Activated naive CD4-positive, alpha-beta T cell treated with anti-CD3 and anti-CD28 coated beads, Interleukin-2, amount 50 U/mL, for 16 hours (primary cell): ENCODE measurements at regions not wholly inside any gene's neighbourhood (a gene's known extent, or its start where the extent isn't known, plus 50 kb on each side); places are given as distances from the start of the nearest gene placed in this dataset.

Experiments
- DNase-seq: peaks from one replicate; pipeline ENCODE4 v3.0.0-alpha.2; 2020

- DNase-seq = no peak
Observed at GRCh38 chr2:129299756-129300155, 679.7 kb upstream of the RAB6C start.

- no peak for DNase-seq
Observed at GRCh38 chr2:129300456-129300855, 679.0 kb upstream of the RAB6C start.

- no peak for DNase-seq
Observed at GRCh38 chr2:129301431-129301913, 678.0 kb upstream of the RAB6C start.

GRCh38 chr2:129302106-129302505 lies 677.4 kb upstream of the RAB6C start:
- DNase-seq = no peak

DNA sequence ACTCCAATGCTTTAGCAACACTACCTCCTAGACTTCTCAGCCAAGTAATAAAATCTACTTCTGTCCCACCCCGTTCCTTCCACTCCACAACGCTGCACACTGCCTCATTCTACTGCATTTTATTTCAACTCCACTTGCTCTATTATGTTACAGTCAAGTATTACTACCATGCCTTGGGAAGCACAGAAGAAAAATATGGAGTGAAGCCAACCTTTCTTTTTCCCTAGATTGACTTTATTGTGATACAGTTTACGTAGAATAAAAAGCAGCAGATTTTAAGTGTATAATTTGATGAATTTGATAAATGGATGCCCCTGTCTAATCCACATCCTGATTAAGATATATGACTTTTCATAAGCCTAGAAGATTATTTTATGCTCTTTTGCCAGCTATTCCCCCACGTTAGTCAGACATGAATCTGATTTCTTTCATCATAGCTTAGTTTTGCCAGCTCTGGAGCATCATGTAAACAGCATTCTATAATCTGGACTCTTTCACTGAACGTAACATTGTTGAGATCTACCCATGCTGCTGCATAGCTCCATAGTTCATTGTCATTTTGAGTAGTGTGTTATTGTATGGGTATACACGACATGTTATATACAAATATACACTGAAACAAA lies 676.8 kb upstream of the RAB6C start:
- no peak for DNase-seq

DNA sequence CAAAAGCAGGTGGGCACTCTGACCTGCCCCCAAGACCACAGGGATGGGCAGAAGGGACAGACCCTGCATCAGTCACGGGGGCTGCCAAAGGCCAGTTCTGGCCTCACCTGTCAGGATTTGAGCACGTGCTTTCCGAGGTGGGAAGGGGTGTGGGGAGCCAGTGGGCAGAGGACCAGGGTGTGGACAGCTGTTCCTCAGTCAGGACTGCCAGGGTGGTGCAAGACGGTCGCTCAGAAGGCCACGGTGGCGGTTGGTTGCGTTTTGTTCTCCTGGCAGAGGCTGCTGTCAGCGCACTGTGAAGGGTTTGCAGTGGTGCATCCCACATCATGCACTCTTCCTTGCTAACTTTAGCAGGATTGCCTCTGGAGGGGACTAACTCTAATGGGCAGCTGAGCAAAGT lies 665.3 kb upstream of the RAB6C start:
- DNase-seq = no peak

DNA sequence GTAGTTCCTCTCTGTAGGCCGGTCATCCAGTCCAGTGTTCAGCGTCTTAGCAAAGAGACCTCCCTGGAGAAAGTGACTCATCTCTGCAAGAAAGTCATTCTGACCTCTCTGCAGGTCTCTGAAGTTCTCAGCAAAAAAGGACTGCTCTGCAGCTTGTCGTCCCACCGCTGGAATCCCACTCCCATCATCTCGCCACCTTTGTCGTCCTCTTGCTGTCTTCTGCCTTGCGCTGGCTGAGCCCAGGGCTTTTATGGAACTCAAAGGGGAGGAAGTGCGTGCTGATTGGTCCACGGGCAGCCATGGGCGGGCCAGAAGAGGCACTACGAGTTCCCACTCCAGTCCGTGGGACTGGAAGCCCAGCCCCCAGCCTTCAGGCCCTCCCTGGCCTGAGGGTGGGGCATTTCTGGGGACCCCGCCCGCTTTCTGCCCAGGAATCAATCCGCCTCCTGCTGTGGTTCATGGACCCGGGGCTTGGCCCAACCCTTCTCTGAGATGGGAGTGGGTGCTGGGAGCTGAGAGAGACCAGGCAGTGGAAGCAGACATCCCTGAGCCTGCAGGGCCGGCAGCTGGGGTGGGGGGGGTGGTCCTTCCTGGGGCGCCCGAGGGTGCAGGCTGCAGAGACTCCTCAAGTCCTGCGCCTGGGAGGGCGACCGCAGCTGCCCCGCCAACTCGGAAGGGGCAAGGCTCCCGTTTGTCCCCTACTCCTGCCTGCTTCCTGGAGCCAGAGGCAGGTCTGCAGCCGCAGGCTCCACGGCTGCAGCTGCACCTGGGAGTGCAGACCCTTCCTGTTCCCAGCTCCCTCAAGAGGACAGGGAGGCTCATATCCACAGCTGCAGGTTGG lies 660.7 kb upstream of the RAB6C start:
- no peak for DNase-seq

- no peak for DNase-seq
Observed at GRCh38 chr2:129319422-129319717, 660.1 kb upstream of the RAB6C start.

- DNase-seq = no peak
Observed at GRCh38 chr2:129320288-129320687, 659.2 kb upstream of the RAB6C start.

DNA sequence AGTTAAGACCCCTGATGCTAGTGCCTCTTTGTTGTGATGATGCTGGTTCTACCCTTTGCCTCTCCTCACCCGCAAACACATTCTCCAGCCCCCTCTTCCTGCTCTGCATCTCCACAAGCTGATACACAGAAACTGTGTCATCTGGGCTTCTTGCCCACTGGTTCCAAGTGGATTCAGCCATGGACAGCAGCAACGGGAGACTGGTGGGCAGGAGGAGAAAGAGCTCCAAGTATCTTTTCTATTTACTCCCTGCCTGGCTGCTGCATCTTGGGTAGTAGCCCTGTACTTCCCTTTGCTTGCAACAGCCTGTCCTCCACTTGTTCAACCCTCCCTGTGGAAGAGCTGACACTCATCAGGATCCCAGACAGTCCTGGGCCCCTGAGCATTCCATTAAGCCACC lies 655.1 kb upstream of the RAB6C start:
- DNase-seq = no peak

DNA sequence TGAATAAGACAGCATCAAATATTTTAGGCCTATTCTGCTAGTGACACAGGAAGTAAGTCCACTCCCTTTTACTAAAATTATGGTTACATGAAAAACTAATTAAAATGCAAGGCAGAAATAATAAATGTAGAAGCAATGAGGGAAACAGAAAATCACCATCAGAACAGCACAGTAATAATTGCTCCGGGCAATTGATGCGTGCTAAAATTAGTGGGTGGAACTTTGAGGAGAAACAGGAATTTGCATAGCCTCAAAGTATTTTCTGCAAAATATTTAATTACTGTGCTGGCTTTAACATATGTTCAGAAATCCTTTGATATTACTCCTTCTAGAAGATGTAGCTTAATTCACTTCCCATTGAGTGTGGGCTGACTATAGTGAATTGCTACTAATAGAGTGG lies 654.3 kb upstream of the RAB6C start:
- no peak for DNase-seq

DNA sequence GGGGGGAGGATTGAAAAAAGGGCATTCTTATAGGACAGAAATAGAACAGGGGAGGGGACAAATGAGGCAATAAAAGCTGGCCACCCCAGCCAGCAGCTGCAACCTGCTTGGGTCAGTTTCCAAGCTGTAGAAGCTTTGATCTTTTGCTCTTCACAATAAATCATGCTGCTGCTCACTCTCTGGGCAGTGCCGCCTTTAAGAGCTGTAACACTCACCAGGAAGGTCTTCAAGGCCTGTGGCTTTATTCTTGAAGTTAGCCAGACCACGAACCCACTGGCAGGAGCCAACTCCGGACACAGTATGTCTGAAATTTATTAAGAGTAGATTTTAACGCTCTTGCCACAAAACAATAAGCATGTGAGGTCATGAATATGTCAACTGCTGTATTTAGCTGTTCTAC lies 649.9 kb upstream of the RAB6C start:
- no peak for DNase-seq

- no peak for DNase-seq
Observed at GRCh38 chr2:129330504-129330903, 649.0 kb upstream of the RAB6C start.

DNA sequence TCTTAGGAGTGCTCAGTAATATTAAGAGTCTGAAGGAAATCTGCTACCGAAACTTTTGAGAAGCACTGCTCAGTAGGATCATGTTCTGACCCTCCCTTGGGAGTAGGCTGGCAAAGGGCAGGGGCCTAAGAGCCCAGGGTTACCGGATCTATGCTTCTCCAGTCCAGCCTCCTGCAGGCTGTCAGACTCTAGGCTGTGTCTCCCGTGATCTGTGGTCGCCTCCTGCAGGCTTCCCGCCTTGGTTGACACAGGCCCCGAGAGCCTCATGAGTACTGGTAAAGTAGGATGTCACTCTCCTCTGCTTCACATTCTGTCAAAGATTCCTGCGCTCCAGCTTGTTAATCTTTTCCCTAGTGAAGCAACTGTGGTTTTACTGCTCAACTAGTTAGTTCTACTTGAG lies 647.8 kb upstream of the RAB6C start:
- no peak for DNase-seq

DNA sequence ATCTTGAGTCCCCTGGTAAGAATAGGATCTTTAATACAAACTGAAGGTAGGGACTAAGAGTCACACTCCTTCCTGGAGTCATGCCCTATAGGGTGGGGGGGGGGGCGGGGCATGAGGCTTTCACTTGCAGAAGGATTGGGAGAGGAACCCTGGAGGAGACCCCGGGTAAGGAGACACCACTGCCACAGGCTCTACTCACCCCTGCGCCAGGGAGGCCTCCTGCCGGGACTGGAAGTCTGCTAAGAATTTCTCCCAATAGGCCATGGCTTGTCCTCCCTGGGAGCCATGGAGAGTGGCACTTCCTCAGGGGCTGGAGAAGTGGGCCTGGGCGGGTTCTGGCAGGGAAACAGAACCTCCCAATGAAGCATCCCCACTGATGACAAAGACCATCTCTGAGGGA lies 645.3 kb upstream of the RAB6C start:
- DNase-seq = no peak

DNA sequence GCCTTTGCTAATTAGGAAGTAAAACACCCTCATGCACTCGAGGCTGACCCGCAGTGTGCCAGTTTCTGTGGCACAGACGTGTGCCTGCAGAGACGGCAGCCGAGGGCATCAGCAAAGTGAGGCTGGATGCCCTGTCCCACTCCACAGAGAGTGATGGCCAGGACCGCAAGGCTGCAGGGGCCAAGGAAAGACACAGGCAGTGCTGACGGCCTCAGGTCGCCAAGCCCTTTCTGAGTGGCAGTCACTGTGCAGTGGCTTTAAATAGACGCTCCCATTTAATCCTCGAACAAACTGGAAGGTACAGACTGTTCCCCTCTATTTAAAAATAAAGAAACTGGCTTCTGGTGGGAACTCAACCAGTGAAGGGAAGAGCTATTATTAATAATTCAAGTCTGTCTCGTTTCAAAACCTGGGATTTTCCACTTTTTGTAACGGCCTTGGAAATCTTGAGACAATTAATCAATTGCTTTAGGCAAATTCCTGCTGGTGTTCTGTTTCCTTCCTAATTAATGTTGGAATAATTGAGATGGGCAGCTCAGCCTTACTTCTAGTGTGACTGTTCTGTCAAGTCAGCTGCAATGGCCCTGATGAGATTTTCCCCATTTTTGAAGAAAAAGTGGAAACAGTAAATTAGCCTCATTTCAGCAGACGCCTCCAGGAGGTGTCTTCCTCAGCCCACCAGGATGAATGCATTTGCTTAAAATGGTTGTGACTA lies 644.6 kb upstream of the RAB6C start:
- DNase-seq = no peak

DNA sequence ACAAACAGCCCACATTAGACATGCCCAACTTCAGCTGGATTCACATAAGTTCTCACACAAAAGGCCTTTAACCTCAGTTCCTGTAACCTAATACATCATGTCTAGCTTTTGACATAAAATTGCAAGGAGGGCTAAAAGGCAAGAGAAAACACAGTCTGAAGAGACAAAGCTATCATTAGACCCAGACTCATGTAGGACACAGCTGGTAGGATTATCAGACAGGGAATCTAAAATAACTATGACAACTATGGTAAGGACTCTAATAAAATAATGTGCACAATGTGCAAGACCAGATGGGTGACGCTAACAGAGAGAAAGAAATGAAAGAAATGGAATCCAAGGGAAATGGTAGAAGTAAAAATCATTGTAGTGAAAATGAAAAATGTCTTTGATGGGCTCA lies 643.2 kb upstream of the RAB6C start:
- no peak for DNase-seq

DNA sequence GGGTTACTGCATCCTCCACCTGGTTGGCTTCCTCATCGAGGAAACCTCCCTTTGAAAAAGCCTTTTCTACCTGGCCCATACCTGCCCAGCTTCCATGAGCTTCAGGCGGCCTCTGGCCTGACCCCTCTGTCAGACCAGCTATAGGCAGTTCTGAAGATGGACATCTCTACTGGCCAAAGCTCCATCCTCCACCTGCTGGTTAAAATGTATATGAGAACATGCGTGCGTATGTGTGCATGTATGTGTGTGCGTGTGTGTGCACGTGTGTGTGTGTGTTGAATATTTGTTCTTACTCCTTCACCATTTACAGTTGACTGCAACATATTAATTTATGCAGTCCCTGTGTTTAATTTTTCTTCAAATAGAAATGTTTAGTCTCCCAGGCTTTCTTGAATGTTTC lies 642.4 kb upstream of the RAB6C start:
- no peak for DNase-seq

DNA sequence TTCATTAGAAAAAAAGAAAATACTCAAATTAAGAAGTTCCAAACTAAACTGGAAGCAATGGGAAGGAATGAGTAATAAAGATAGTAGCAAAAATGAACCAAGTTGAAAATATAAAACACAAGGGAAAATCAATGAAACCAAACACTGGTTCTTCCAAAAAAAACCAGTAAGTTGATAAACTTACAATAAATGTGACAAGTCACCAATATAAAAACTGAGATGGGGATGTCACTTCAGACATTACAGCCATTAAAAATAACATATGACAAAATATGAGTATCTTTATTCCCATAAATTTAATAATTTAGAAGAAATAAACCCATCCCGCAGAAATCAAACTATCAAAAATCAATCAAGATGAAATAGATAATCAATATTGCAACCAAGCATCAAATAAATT lies 633.9 kb upstream of the RAB6C start:
- DNase-seq = no peak

DNA sequence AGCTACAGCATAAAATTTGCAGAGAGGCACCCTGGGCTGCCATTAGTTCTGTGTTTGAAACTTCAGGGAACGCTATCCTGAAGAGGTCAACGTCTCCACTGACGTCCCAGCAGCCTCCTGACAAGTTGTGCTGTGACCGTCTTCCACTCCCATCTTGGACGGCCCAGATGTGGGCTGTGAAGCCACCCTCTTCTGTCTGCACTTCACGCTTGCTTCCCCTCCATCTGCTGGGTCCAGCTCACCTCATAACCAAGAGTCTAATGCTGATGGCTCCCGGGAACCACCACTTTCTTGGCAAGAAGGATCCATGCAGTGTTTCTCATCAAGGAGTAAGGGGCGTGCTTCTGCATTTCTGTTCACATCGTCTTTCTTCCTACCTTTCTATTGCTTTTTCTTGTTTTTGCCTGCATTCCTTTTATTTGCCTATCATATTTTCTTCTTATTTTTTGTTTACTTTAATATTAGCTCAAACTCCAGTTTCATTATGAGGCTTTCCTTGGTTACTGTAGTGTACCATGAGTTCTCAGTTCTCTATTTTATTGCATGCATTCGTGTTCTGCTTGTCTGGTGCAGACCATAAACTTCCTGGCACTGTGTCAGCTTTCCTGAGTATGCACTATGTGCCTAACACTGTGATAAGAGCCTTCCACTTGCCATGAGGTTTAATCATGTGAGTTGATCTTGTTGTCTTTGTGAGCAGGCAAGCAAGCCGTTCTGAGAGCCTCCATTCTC lies 631.8 kb upstream of the RAB6C start:
- no peak for DNase-seq

DNA sequence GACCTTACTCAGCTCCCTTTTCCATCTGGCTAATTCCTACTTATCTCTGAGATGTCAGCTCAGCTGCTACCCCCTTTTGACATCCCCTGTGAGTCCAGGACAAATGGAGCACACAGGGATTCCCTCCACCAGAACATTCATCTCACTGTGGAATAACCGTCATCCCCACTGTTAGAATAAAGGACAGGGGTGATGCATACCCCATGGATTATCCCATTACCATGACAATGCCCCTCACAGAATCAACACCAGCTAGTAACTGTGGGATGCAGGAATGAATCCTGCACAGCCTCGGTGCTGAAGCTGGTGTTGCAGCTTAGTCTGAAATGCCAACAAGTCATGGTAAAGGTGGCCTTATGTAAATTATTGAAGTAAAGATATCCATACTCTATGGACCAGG lies 624.8 kb upstream of the RAB6C start:
- DNase-seq = no peak

DNA sequence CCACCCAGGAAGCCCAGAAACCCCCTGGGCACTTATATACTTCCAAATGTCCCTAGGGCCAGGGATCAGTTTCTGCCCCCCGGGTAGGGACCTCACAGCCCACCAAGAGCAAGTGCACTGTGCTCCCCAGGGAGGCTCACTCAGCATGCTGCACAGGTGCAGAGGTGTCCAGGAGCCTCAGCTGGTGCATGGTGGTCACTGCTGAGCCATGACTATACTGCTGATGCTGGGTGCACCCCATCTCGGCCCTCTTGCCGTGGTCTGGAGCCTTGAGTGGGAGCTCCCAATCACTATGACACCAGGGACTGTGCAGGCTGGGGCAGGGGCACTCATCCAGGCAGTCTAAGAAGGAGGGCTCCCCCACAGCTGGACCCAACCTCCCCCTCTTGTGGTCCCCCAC lies 617.8 kb upstream of the RAB6C start:
- no peak for DNase-seq

DNA sequence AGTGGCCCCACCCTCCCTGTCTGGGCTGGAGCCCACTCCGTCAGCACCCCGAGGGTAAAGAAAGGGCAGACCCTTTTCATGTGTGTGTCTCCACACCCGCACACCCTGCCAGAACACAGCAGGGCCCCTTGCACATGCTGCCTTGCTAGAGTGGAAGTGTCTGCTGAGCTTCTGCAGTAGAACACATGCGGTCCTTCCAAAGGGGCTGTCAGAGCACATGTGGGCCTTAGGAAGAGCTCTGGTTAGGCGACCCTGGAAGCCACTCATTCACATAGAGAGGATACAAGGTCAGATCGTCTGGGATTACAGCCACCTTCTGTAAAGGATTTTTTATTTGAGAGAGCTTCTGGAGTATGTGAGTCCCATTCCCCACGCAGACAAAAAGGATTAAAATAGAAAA lies 613.2 kb upstream of the RAB6C start:
- DNase-seq = no peak

DNA sequence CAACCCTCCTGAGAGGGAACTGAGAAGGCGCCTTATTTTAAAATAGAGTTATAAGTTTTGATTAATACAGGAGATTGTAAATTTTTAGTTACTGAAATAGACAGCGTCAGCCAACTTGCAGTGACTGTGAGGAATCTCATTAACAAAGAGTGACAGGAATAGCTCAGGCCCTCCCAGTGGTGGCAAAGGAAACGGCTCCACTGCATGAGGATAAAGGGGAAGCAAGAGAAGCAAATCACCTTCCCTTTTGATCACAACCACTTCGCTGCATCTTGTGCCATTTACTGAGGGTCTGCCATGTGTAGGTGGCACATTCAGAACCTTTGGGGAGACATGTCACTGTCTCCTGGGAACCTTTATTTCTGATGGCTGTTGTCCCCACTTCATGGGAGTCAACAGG lies 612.4 kb upstream of the RAB6C start:
- DNase-seq = no peak
